ENCODE measurements at regions not wholly inside any gene's neighbourhood (a gene's known extent, or its start where the extent isn't known, plus 50 kb on each side); places are given as distances from the start of the nearest gene placed in this dataset.

GRCh38 chr5:105414067-105414466, 1851.5 kb upstream of the NUDT12 start:
- Histone ChIP-seq H3K27me3 (ENCODE audit: control insufficient read depth in 4 of 4, insufficient read depth in 4 of 4, low read length in 3 of 4) (no peaks in the 10 kb centered on the region), H3K36me3 (ENCODE audit: control insufficient read depth in 4 of 4, insufficient read depth in 3 of 4, low read depth in 1 of 4, low read length in 3 of 4) (no peaks in the 10 kb centered on the region), H3K4me1 (ENCODE audit: control insufficient read depth in 4 of 4, insufficient read depth in 4 of 4, low read length in 3 of 4) (no peaks in the 10 kb centered on the region), H3K9ac (ENCODE audit: low read depth in 1 of 2, low read length in 2 of 2) (no peak overlapping the region), H3K9me3 (ENCODE audit: control insufficient read depth in 4 of 4, low read length in 3 of 4) (peaks cover 0 to 3% (median under 1%) of the 10 kb centered on the region in 4 donors), H3K27ac (ENCODE audit: low read depth in 1 of 2, low read length in 2 of 2) (no peak overlapping the region), H3K4me3 (ENCODE audit: low read depth in 1 of 3, low read length in 3 of 3) (no peak overlapping the region)
- 77% methylated on average over 3 of the region's 3 CpGs for WGBS
- DNase-seq (ENCODE audit: low spot score) = no peak
- no peak for TF ChIP-seq SP1 (IDR thresholded peaks at IDR 0.05)
- no peak for TF ChIP-seq GABPA (IDR thresholded peaks at IDR 0.05 in 1 of 2, conservative IDR thresholded peaks at IDR 0.05 in 1 of 2)
- no peak for TF ChIP-seq MAX (IDR thresholded peaks at IDR 0.05)
- TF ChIP-seq RAD21 (IDR thresholded peaks at IDR 0.05) = no peak
- TF ChIP-seq REST (IDR thresholded peaks at IDR 0.05) = no peak
- no peak for TF ChIP-seq FOXA1 (IDR thresholded peaks at IDR 0.05)
- no peak for TF ChIP-seq YY1 (IDR thresholded peaks at IDR 0.05)
- TF ChIP-seq RXRA (IDR thresholded peaks at IDR 0.05) = no peak
- no peak for TF ChIP-seq ZBTB33 (IDR thresholded peaks at IDR 0.05)
- no peak for TF ChIP-seq TAF1 (conservative IDR thresholded peaks at IDR 0.05)
- no peak for TF ChIP-seq FOXA2 (IDR thresholded peaks at IDR 0.05)
- no peak for TF ChIP-seq CTCF (IDR thresholded peaks at IDR 0.05; ENCODE audit: low read depth, low read length, missing input control)
- no peak for TF ChIP-seq ATF3 (IDR thresholded peaks at IDR 0.05)
- TF ChIP-seq NR2F2 (IDR thresholded peaks at IDR 0.05) = no peak
- TF ChIP-seq EGR1 (IDR thresholded peaks at IDR 0.05; ENCODE audit: low read depth in 2 of 2) = no peak
- TF ChIP-seq HNF4G (IDR thresholded peaks at IDR 0.05) = no peak
- no peak for TF ChIP-seq HNF4A (conservative IDR thresholded peaks at IDR 0.05)
- TF ChIP-seq JUND (IDR thresholded peaks at IDR 0.05) = no peak

All from liver (tissue), 8 donors.